ENCODE measurements at regions not wholly inside any gene's neighbourhood (a gene's known extent, or its start where the extent isn't known, plus 50 kb on each side); places are given as distances from the start of the nearest gene placed in this dataset.

GRCh38 chr4:75126058-75126457 lies 193.1 kb downstream of the PARM1 start:
- no peak for TF ChIP-seq CTCF (IDR thresholded peaks at IDR 0.05; ENCODE audit: unreplicated experiment)
- H3K36me3 Mint-ChIP-seq (ENCODE audit: low read depth, unreplicated experiment): no peaks in the 10 kb centered on the region
- no peak overlapping the region for H3K27ac Mint-ChIP-seq (ENCODE audit: unreplicated experiment)
- no peak overlapping the region for H3K4me3 Mint-ChIP-seq (ENCODE audit: unreplicated experiment)
- H3K4me1 Mint-ChIP-seq (ENCODE audit: unreplicated experiment): no peaks in the 10 kb centered on the region
- DNase-seq (ENCODE audit: low spot score): no peak
- H3K9me3 Mint-ChIP-seq (ENCODE audit: unreplicated experiment): no peaks in the 10 kb centered on the region
- peaks cover 3% of the 10 kb centered on the region for H3K27me3 Mint-ChIP-seq (ENCODE audit: unreplicated experiment)

GRCh38 chr4:75122424-75123014 lies 189.6 kb downstream of the PARM1 start:
- no peak for TF ChIP-seq CTCF (IDR thresholded peaks at IDR 0.05; ENCODE audit: unreplicated experiment)
- H3K4me3 Mint-ChIP-seq (ENCODE audit: unreplicated experiment): no peak overlapping the region
- DNase-seq (ENCODE audit: low spot score): no peak
- H3K4me1 Mint-ChIP-seq (ENCODE audit: unreplicated experiment): no peaks in the 10 kb centered on the region
- no peaks in the 10 kb centered on the region for H3K36me3 Mint-ChIP-seq (ENCODE audit: low read depth, unreplicated experiment)
- H3K27ac Mint-ChIP-seq (ENCODE audit: unreplicated experiment): no peak overlapping the region
- peaks cover 3% of the 10 kb centered on the region for H3K27me3 Mint-ChIP-seq (ENCODE audit: unreplicated experiment)
- H3K9me3 Mint-ChIP-seq (ENCODE audit: unreplicated experiment): no peaks in the 10 kb centered on the region

- no peaks in the 10 kb centered on the region for H3K4me1 Mint-ChIP-seq (ENCODE audit: unreplicated experiment)
- no peak for TF ChIP-seq CTCF (IDR thresholded peaks at IDR 0.05; ENCODE audit: unreplicated experiment)
- H3K36me3 Mint-ChIP-seq (ENCODE audit: low read depth, unreplicated experiment): no peaks in the 10 kb centered on the region
- no peak for DNase-seq (ENCODE audit: low spot score)
- H3K4me3 Mint-ChIP-seq (ENCODE audit: unreplicated experiment): no peak overlapping the region
- H3K9me3 Mint-ChIP-seq (ENCODE audit: unreplicated experiment): no peaks in the 10 kb centered on the region
- peaks cover 3% of the 10 kb centered on the region for H3K27me3 Mint-ChIP-seq (ENCODE audit: unreplicated experiment)
- no peak overlapping the region for H3K27ac Mint-ChIP-seq (ENCODE audit: unreplicated experiment)
Measured at GRCh38 chr4:75118739-75119138, 185.8 kb downstream of the PARM1 start.

- no peaks in the 10 kb centered on the region for H3K4me1 Mint-ChIP-seq (ENCODE audit: unreplicated experiment)
- no peaks in the 10 kb centered on the region for H3K27me3 Mint-ChIP-seq (ENCODE audit: unreplicated experiment)
- no peaks in the 10 kb centered on the region for H3K36me3 Mint-ChIP-seq (ENCODE audit: low read depth, unreplicated experiment)
- no peak for DNase-seq (ENCODE audit: low spot score)
- no peaks in the 10 kb centered on the region for H3K9me3 Mint-ChIP-seq (ENCODE audit: unreplicated experiment)
- H3K27ac Mint-ChIP-seq (ENCODE audit: unreplicated experiment): no peak overlapping the region
- no peak overlapping the region for H3K4me3 Mint-ChIP-seq (ENCODE audit: unreplicated experiment)
- no peak for TF ChIP-seq CTCF (IDR thresholded peaks at IDR 0.05; ENCODE audit: unreplicated experiment)
Measured at GRCh38 chr4:75110061-75110460, 177.1 kb downstream of the PARM1 start.

- no peaks in the 10 kb centered on the region for H3K9me3 Mint-ChIP-seq (ENCODE audit: unreplicated experiment)
- H3K27me3 Mint-ChIP-seq (ENCODE audit: unreplicated experiment): no peaks in the 10 kb centered on the region
- H3K36me3 Mint-ChIP-seq (ENCODE audit: low read depth, unreplicated experiment): no peaks in the 10 kb centered on the region
- DNase-seq (ENCODE audit: low spot score): no peak
- H3K27ac Mint-ChIP-seq (ENCODE audit: unreplicated experiment): no peak overlapping the region
- TF ChIP-seq CTCF (IDR thresholded peaks at IDR 0.05; ENCODE audit: unreplicated experiment): no peak
- H3K4me1 Mint-ChIP-seq (ENCODE audit: unreplicated experiment): no peaks in the 10 kb centered on the region
- H3K4me3 Mint-ChIP-seq (ENCODE audit: unreplicated experiment): no peak overlapping the region
Measured at GRCh38 chr4:75107755-75108612, 175.1 kb downstream of the PARM1 start.
